MCF 10A (cell line): ENCODE measurements at regions not wholly inside any gene's neighbourhood (a gene's known extent, or its start where the extent isn't known, plus 50 kb on each side); places are given as distances from the start of the nearest gene placed in this dataset.

Experiments used
- BruUV-seq: library from RNA; stranded (reverse); fragments of 400-500 nt; replicated peaks from 2 replicates; lab custom pipeline; 2021; lab: Mats Ljungman, UMichigan
- CTCF ChIA-PET: fragments of 300-600 bp; sonication (Branson Sonifier 250); formaldehyde crosslinking; extraction: SDS; loops from one replicate; lab custom pipeline; 2021; ENCODE audit warnings: antibody characterized with exemption, inconsistent platforms; lab: Yijun Ruan, JAX
- POLR2A ChIA-PET: fragments of 300-600, 350-650 bp; sonication (Branson Sonifier 250); formaldehyde crosslinking; extraction: SDS; loops from one replicate; lab custom pipeline; 2020; ENCODE audit warnings: antibody characterized with exemption, inconsistent platforms; lab: Yijun Ruan, JAX
- DNase-seq: peaks from one replicate; pipeline ENCODE4 v3.0.0-alpha.2; 2018; ENCODE audit not compliant: unreplicated experiment
- H3K27ac Mint-ChIP-seq: one replicate; pipeline ENCODE4 v1.8.0; 2022; ENCODE audit warnings: mild to moderate bottlenecking, low read depth, mixed read lengths; ENCODE audit not compliant: unreplicated experiment
- H3K27me3 Mint-ChIP-seq: one replicate; pipeline ENCODE4 v1.8.0; 2022; ENCODE audit warnings: mixed read lengths; ENCODE audit not compliant: insufficient read depth, unreplicated experiment
- H3K36me3 Mint-ChIP-seq: one replicate; pipeline ENCODE4 v1.8.0; 2022; ENCODE audit warnings: mild to moderate bottlenecking, moderate library complexity, mixed read lengths; ENCODE audit not compliant: insufficient read depth, unreplicated experiment
- H3K4me1 Mint-ChIP-seq: one replicate; pipeline ENCODE4 v1.8.0; 2022; ENCODE audit warnings: mixed read lengths; ENCODE audit not compliant: insufficient read depth, unreplicated experiment
- H3K4me3 Mint-ChIP-seq: one replicate; pipeline ENCODE4 v1.8.0; 2022; ENCODE audit warnings: mild to moderate bottlenecking, moderate library complexity, mixed read lengths; ENCODE audit not compliant: unreplicated experiment
- H3K9me3 Mint-ChIP-seq: one replicate; pipeline ENCODE4 v1.8.0; 2022; ENCODE audit warnings: mixed read lengths; ENCODE audit not compliant: unreplicated experiment
- intact Hi-C: fragments of 100-400 bp; cut with micrococcal nuclease; formaldehyde crosslinking; loops from 2 replicates; pipeline ENCODE4 v1.14.1; 2022
- TF ChIP-seq, protein P1 (sequence below): fragments of 200-600 bp; IDR thresholded peaks from one replicate; pipeline ENCODE4 v1.8.0; 2022; ENCODE audit warnings: antibody characterized with exemption, mild to moderate bottlenecking; ENCODE audit not compliant: unreplicated experiment

DNA sequence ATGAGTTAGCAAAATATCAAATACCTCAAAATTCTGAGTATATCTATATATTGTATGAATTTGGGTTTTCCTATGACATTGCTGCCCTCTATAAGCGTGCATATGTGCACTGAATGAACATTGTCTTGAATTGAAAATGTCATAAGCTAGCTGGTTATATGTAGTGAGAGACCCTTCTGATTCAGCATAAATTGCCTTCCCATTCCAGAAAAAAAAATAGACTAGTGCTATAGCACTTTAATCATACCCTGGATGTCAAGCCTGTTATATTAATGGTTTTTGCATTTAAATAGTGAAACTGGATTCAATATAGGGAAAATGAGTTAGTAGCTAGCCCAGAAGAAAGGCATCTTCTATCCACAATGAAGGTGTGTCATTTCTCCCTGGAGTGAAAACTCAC is 265.1 kb downstream of the TUSC7 start:
- ChIA-PET POLR2A (interaction anchor here (0.6 kb wide), 2 partner anchors 63 to 85 kb away, joined by 3 read pairs; no protein-coding TSS in a partner anchor), CTCF (no interaction called here)
- no peak for DNase-seq
- H3K9me3 Mint-ChIP-seq, result no peaks in the 10 kb centered on the region
- no peak overlapping the region for H3K4me3 Mint-ChIP-seq
- H3K4me1 Mint-ChIP-seq, result no peaks in the 10 kb centered on the region
- TF ChIP-seq, protein P1, sequence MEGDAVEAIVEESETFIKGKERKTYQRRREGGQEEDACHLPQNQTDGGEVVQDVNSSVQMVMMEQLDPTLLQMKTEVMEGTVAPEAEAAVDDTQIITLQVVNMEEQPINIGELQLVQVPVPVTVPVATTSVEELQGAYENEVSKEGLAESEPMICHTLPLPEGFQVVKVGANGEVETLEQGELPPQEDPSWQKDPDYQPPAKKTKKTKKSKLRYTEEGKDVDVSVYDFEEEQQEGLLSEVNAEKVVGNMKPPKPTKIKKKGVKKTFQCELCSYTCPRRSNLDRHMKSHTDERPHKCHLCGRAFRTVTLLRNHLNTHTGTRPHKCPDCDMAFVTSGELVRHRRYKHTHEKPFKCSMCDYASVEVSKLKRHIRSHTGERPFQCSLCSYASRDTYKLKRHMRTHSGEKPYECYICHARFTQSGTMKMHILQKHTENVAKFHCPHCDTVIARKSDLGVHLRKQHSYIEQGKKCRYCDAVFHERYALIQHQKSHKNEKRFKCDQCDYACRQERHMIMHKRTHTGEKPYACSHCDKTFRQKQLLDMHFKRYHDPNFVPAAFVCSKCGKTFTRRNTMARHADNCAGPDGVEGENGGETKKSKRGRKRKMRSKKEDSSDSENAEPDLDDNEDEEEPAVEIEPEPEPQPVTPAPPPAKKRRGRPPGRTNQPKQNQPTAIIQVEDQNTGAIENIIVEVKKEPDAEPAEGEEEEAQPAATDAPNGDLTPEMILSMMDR, result no peak
- no peaks in the 10 kb centered on the region for H3K36me3 Mint-ChIP-seq
- H3K27me3 Mint-ChIP-seq, result peaks cover 31% of the 10 kb centered on the region
- intact Hi-C loops, result no loop called here
- H3K27ac Mint-ChIP-seq, result no peak overlapping the region
- BruUV-seq, result no TSS peak

GRCh38 chr3:116977441-116977840 is 267.9 kb downstream of the TUSC7 start:
- Mint-ChIP-seq H3K27me3 (peaks cover 35% of the 10 kb centered on the region), H3K4me3 (no peak overlapping the region), H3K9me3 (no peaks in the 10 kb centered on the region), H3K4me1 (no peaks in the 10 kb centered on the region), H3K27ac (no peak overlapping the region), H3K36me3 (no peaks in the 10 kb centered on the region)
- no TSS peak for BruUV-seq
- CTCF ChIA-PET, result no interaction called here
- intact Hi-C loops, result no loop called here
- no peak for DNase-seq
- POLR2A ChIA-PET, result no interaction called here
- TF ChIP-seq, protein P1, result no peak

DNA sequence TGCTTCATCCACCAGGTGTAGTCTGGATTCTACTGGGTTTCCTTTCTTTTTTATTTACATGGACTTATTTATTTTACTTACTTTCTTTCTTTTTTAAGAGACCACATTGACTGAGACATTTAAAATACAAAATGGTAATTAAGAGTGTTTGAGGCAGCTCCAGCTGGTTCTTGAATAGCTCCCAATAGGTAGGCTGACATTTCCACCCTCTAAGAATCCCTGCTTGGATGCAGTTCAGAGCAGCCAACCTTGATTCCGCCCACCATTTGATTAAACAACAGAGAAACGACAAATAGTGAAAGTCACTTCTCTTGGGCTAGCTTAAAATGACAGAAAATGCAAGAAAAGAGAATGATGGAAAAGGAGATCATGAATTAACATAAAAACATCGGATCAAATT is 270.5 kb downstream of the TUSC7 start:
- intact Hi-C loops, result no loop called here
- CTCF ChIA-PET, result interaction anchor here (0.6 to 1.0 kb wide), 2 partner anchors 14 to 1903 kb away, joined by 3 read pairs; no protein-coding TSS in a partner anchor
- Mint-ChIP-seq H3K4me3 (no peak overlapping the region), H3K4me1 (no peaks in the 10 kb centered on the region), H3K27me3 (peaks cover 41% of the 10 kb centered on the region), H3K27ac (no peak overlapping the region), H3K36me3 (no peaks in the 10 kb centered on the region), H3K9me3 (no peaks in the 10 kb centered on the region)
- POLR2A ChIA-PET, result no interaction called here
- TF ChIP-seq, protein P1, result no peak
- BruUV-seq, result no TSS peak
- no peak for DNase-seq

DNA sequence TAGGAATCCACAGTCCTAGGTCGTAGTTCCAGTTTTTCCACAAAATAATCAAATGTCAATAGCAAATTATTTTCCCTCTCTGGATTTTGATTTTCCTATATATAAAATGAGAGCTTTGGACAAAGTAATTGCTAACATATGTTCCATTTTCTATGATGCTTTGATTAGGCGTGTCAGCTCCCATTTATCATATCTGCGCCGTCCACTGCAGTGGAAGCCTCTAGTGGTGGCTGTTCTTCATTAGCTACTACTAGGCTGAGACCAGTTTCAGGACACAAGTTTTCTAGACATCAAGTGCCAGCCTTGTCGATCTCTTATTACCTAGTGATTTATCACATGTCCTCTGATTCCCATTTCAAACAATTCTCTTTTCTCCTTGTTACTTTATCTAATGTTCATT is 271.5 kb downstream of the TUSC7 start:
- Mint-ChIP-seq H3K27ac (no peak overlapping the region), H3K9me3 (no peaks in the 10 kb centered on the region), H3K4me1 (no peaks in the 10 kb centered on the region), H3K36me3 (no peaks in the 10 kb centered on the region), H3K27me3 (peaks cover 33% of the 10 kb centered on the region), H3K4me3 (no peak overlapping the region)
- intact Hi-C loops, result no loop called here
- no peak for DNase-seq
- TF ChIP-seq, protein P1, result no peak
- ChIA-PET CTCF (interaction anchor here (1.0 kb wide), 1 partner anchor 13 kb away, joined by 3 read pairs; no protein-coding TSS in a partner anchor), POLR2A (no interaction called here)
- BruUV-seq, result no TSS peak
